K562 (cell line): ENCODE measurements at regions not wholly inside any gene's neighbourhood (a gene's known extent, or its start where the extent isn't known, plus 50 kb on each side); places are given as distances from the start of the nearest gene placed in this dataset.

Experiments used
- ATAC-seq: fragments of 200-7000 bp; cut with Tn5 transposase; 3 replicates; pipeline ENCODE4 v1.9.1; 2020; ENCODE audit warnings: moderate library complexity
- BruUV-seq: library from RNA; stranded (reverse); fragments of 400-500 nt; replicated peaks from 2 replicates; lab custom pipeline; 2021; lab: Mats Ljungman, UMichigan
- CTCF ChIA-PET: fragments of 300-600 bp; formaldehyde crosslinking; extraction: SDS; loops from one replicate; lab custom pipeline; 2021; ENCODE audit warnings: low intra/inter-chr PET ratio; lab: Yijun Ruan, JAX
- POLR2A ChIA-PET: fragments of 300-600, 350-650 bp; sonication (Branson Sonifier 250); formaldehyde crosslinking; extraction: SDS; loops from one replicate; lab custom pipeline; 2021; ENCODE audit warnings: antibody characterized with exemption, inconsistent platforms; lab: Yijun Ruan, JAX
- DNase-seq, 4 experiments: peaks; one replicate each; pipeline versions ENCODE4 v3.0.0 to v3.0.0-alpha.2; 2011 to 2018; ENCODE audit warnings: low spot score in 3 of 4, mixed read lengths in 3 of 4; ENCODE audit errors: extremely low read depth in 1 of 4
- FAIRE-seq: peaks from 2 replicates; lab custom pipeline; 2011; peaks lifted over from hg19 to GRCh38; lab: Jason Lieb, UNC
- H2AFZ ChIP-seq: 2 replicates; pipeline ENCODE4 v1.6.0; 2011; ENCODE audit warnings: low read depth, low read length, control low read depth, inconsistent platforms
- H3K27ac ChIP-seq: fragments of 200-600 bp; 3 replicates; pipeline ENCODE4 v1.8.0; 2011; ENCODE audit warnings: low read depth, mild to moderate bottlenecking, control low read depth, inconsistent platforms, low read length, moderate library complexity, mixed read lengths; ENCODE audit errors: extremely low read depth
- H3K27me3 ChIP-seq, 2 experiments: fragments of 300-600 bp in 1 of 2; 2 replicates in 1 of 2; 3 replicates in 1 of 2; pipeline versions ENCODE4 v1.6.0 to v1.8.0; 2011; ENCODE audit warnings: inconsistent platforms in 2 of 2, low read length in 2 of 2, mild to moderate bottlenecking in 1 of 2, mixed read lengths in 1 of 2, moderate library complexity in 1 of 2; ENCODE audit not compliant: control insufficient read depth in 2 of 2, insufficient read depth in 2 of 2
- H3K36me3 ChIP-seq: fragments of 300-600 bp; 3 replicates; pipeline ENCODE4 v1.8.0; 2011; ENCODE audit warnings: mild to moderate bottlenecking, low read length, inconsistent platforms; ENCODE audit not compliant: control insufficient read depth, insufficient read depth
- H3K4me1 ChIP-seq, 2 experiments: fragments of 200-600 bp in 1 of 2; replicated peaks in 1 of 2; 2 replicates in 1 of 2; 3 replicates in 1 of 2; pipeline versions ENCODE4 v1.5.1 to v1.8.0; 2011; ENCODE audit warnings: inconsistent platforms in 2 of 2, low read length in 2 of 2, mild to moderate bottlenecking in 1 of 2, mixed read lengths in 1 of 2, moderate library complexity in 1 of 2; ENCODE audit not compliant: control insufficient read depth in 2 of 2, insufficient read depth in 2 of 2
- H3K4me2 ChIP-seq: 2 replicates; pipeline ENCODE4 v1.6.1; 2011; ENCODE audit warnings: low read length, control low read depth, inconsistent platforms, mixed read lengths; ENCODE audit not compliant: insufficient read depth
- H3K4me3 ChIP-seq: fragments of 200-600 bp; sonication (generic), shearing (Covaris generic); 2 replicates; pipeline ENCODE4 v1.5.1; 2016; ENCODE audit warnings: control low read depth, inconsistent platforms
- H3K79me2 ChIP-seq: fragments of 200-600 bp; 3 replicates; pipeline ENCODE4 v1.8.0; 2011; ENCODE audit warnings: low read length, inconsistent platforms; ENCODE audit not compliant: control insufficient read depth, insufficient read depth
- H3K9ac ChIP-seq, 2 experiments: 2 replicates each; pipeline versions ENCODE4 v1.6.0 to v1.6.1; 2011; ENCODE audit warnings: low read depth in 2 of 2, low read length in 2 of 2, control low read depth in 1 of 2, inconsistent platforms in 1 of 2, mild to moderate bottlenecking in 1 of 2, mixed read lengths in 1 of 2; ENCODE audit not compliant: insufficient read depth in 1 of 2
- H3K9me1 ChIP-seq: one replicate; pipeline ENCODE4 v1.6.0; 2011; ENCODE audit warnings: inconsistent platforms, mild to moderate bottlenecking, low read length, moderate library complexity; ENCODE audit not compliant: control insufficient read depth, insufficient read depth
- H3K9me3 ChIP-seq: replicated peaks from 2 replicates; pipeline ENCODE4 v1.5.1; 2011; ENCODE audit warnings: low read depth, low read length, inconsistent platforms; ENCODE audit not compliant: control insufficient read depth, insufficient read depth
- H4K20me1 ChIP-seq: replicated peaks from 2 replicates; pipeline ENCODE4 v1.6.1; 2011; ENCODE audit warnings: low read length, inconsistent platforms, mixed read lengths; ENCODE audit not compliant: control insufficient read depth, insufficient read depth
- CEBPG ChIP-seq, 3 experiments: fragments of 200-800 bp in 1 of 3; sonication (Bioruptor generic) in 1 of 3; sonication (generic) in 1 of 3; formaldehyde crosslinking in 1 of 3; IDR thresholded peaks in 2 of 3; conservative IDR thresholded peaks in 1 of 3; 2 replicates each; pipeline versions ENCODE4 v1.6.1 to v1.8.0; 2016 to 2022; ENCODE audit warnings: missing compliant biosample characterization in 2 of 3, missing genetic modification characterization in 2 of 3, mild to moderate bottlenecking in 1 of 3, missing genetic modification reagents in 1 of 3
- DIDO1 ChIP-seq: fragments of 450-650 bp; IDR thresholded peaks from 2 replicates; pipeline ENCODE4 v1.6.1; 2016; ENCODE audit warnings: low read depth, missing biosample characterization, missing genetic modification characterization
- DMBX1 ChIP-seq: fragments of 250-450 bp; sonication (Bioruptor Pico); IDR thresholded peaks from 2 replicates; pipeline ENCODE4 v1.8.0; 2022; ENCODE audit warnings: inconsistent platforms, mild to moderate bottlenecking, moderate library complexity, borderline replicate concordance
- EGR1 ChIP-seq: fragments of 450-650 bp; conservative IDR thresholded peaks from 2 replicates; pipeline ENCODE4 v1.6.1; 2017; ENCODE audit warnings: mild to moderate bottlenecking
- FOXA1 ChIP-seq: fragments of 450-650 bp; IDR thresholded peaks from 2 replicates; pipeline ENCODE4 v1.6.1; 2016; ENCODE audit warnings: mild to moderate bottlenecking, borderline replicate concordance
- FOXJ3 ChIP-seq: sonication (generic); formaldehyde crosslinking; IDR thresholded peaks from 2 replicates; pipeline ENCODE4 v1.4.0; 2020; ENCODE audit warnings: mild to moderate bottlenecking, missing genetic modification reagents
- PHF8 ChIP-seq: fragments of 200-600 bp; sonication (generic); IDR thresholded peaks from 2 replicates; pipeline ENCODE4 v1.6.1; 2012; ENCODE audit warnings: mixed run types, mild to moderate bottlenecking, inconsistent platforms, low read length, moderate library complexity, borderline replicate concordance
- RBM39 ChIP-seq: fragments of 200-400 bp; formaldehyde crosslinking; optimal IDR thresholded peaks from 2 replicates; pipeline ENCODE3; 2018; ENCODE audit warnings: low read depth, low read length
- SAFB2 ChIP-seq: fragments of 200-400 bp; formaldehyde crosslinking; IDR thresholded peaks from 2 replicates; pipeline ENCODE4 v1.6.1; 2018; ENCODE audit warnings: borderline replicate concordance, low read length, low read depth, moderate library complexity; ENCODE audit not compliant: severe bottlenecking
- SMARCA5 ChIP-seq: fragments of 450-650 bp; IDR thresholded peaks from 2 replicates; pipeline ENCODE4 v1.6.1; 2016
- TAF9B ChIP-seq: fragments of 450-650 bp; IDR thresholded peaks from 2 replicates; pipeline ENCODE4 v1.6.1; 2018; ENCODE audit warnings: mild to moderate bottlenecking; ENCODE audit not compliant: partially characterized antibody
- TFAM ChIP-seq: fragments of 250-450 bp; sonication (Bioruptor Pico); conservative IDR thresholded peaks from 2 replicates; pipeline ENCODE4 v1.5.0; 2021; ENCODE audit warnings: mild to moderate bottlenecking, moderate library complexity
- ZFP30 ChIP-seq: fragments of 250-450 bp; sonication (Bioruptor Pico); IDR thresholded peaks from 2 replicates; pipeline ENCODE4 v1.8.0; 2022; ENCODE audit warnings: moderate library complexity, mild to moderate bottlenecking, inconsistent platforms, borderline replicate concordance
- ZFP36 ChIP-seq: fragments of 150-350 bp; IDR thresholded peaks from 2 replicates; pipeline ENCODE4 v1.6.1; 2018; ENCODE audit warnings: low read length, low read depth; ENCODE audit not compliant: partially characterized antibody
- ZKSCAN1 ChIP-seq: fragments of 150-350 bp; IDR thresholded peaks from 2 replicates; pipeline ENCODE4 v1.6.1; 2016; ENCODE audit warnings: low read depth, low read length
- ZNF217 ChIP-seq: sonication (generic); formaldehyde crosslinking; IDR thresholded peaks from 2 replicates; pipeline ENCODE4 v1.8.0; 2022; ENCODE audit warnings: mild to moderate bottlenecking, missing genetic modification reagents
- ZNF589 ChIP-seq: fragments of 200-800 bp; sonication (Bioruptor generic); IDR thresholded peaks from 2 replicates; pipeline ENCODE4 v1.6.1; 2016; ENCODE audit warnings: low read depth, missing genetic modification characterization, missing compliant biosample characterization
- WGBS: fragments of 100-300 bp; shearing (Covaris generic); methylation state at CpG from one replicate; pipeline ENCODE4 v1.1.6; 2016; ENCODE audit warnings: low coverage, mixed read lengths; ENCODE audit not compliant: insufficient coverage; ENCODE audit errors: missing lambda C conversion rate; 5-methylcytosine and 5-hydroxymethylcytosine counted together
- in situ Hi-C: fragments of 300-500 bp; cut with MboI; formaldehyde crosslinking; loops from 4 replicates; pipeline ENCODE4 v1.15.0; 2018; ENCODE audit warnings: inconsistent platforms, mixed read lengths
- intact Hi-C: fragments of 100-400 bp; cut with micrococcal nuclease; formaldehyde crosslinking; loops from 2 replicates; pipeline ENCODE4 v1.14.2; 2022
- TF ChIP-seq, protein P1 (sequence below), 2 experiments: fragments of 150-350 bp in 1 of 2; IDR thresholded peaks; 2 replicates each; pipeline ENCODE4 v1.6.1; 2012 to 2016; ENCODE audit warnings: low read depth in 2 of 2, low read length in 2 of 2, mild to moderate bottlenecking in 1 of 2, moderate library complexity in 1 of 2
- TF ChIP-seq, protein P2 (sequence below): sonication (generic); formaldehyde crosslinking; IDR thresholded peaks from 2 replicates; pipeline ENCODE4 v1.8.0; 2022; ENCODE audit warnings: missing genetic modification reagents, mild to moderate bottlenecking, moderate library complexity, borderline replicate concordance

DNA sequence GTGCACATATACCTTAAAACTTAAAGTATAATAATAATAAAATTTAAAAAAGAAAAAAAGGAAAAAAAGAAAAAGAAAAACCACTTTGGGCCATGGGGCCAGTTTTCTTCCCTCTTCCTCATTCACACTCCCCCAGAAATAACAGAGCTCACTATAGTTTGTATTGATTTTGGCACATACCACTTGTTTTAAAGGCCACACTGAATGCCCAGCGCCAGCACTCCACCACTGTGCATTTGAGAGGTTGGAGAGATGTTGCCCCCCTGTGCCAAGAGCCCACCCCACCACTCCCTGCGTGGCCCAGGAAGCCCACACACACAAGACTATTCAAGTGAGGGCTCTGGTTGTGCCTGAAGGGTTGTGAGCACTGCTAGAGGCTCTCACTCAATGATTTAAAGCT, 1536.3 kb downstream of the TSPY10 start (continued):
- no peak for TF ChIP-seq ZFP30 (CRISPR knock-in tag)
- TF ChIP-seq RBM39 = no peak

DNA sequence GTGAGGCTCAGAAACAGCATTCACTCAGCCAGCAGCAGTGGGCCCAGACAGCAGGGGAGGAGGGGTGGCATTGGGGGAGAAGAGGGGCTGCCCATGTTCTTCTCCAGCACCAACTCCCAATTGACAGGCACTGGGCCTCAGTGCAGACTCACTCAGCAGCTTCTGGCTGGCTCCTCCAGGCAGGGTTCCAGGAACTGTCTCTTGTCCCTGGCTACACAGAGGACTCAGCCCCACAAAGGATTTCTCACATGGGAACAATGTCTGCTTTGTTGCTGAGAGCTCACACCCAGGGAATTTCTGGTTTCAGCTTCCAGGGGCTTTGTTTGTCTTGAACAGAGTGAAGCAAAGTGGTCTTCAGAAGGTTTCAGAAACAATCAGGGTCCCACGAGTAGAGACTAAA, 1536.7 kb downstream of the TSPY10 start:
- no peak overlapping the region for H2AFZ ChIP-seq
- no TSS peak for BruUV-seq
- DNase-seq (no peak), FAIRE-seq (no peak), ATAC-seq (no peak)
- no peak overlapping the region for H3K4me3 ChIP-seq
- intact Hi-C loops = no loop called here
- CTCF ChIA-PET = no interaction called here
- no peak overlapping the region for H3K27ac ChIP-seq
- no peaks in the 10 kb centered on the region for H3K9me1 ChIP-seq
- H3K79me2 ChIP-seq = no peaks in the 10 kb centered on the region
- in situ Hi-C loops = no loop called here
- no peaks in the 10 kb centered on the region for H3K9me3 ChIP-seq
- POLR2A ChIA-PET = no interaction called here
- no peak overlapping the region for H3K9ac ChIP-seq
- H4K20me1 ChIP-seq = no peaks in the 10 kb centered on the region
- H3K36me3 ChIP-seq = no peaks in the 10 kb centered on the region
- H3K4me1 ChIP-seq = no peaks in the 10 kb centered on the region
- no peak overlapping the region for H3K4me2 ChIP-seq
- no CpG with 5 or more reads among the region's 1 CpG for WGBS
- no peaks in the 10 kb centered on the region for H3K27me3 ChIP-seq
- no peak for TF ChIP-seq SAFB2
- no peak for TF ChIP-seq DMBX1 (CRISPR knock-in tag)
- no peak for TF ChIP-seq ZKSCAN1
- no peak for TF ChIP-seq SMARCA5
- TF ChIP-seq ZFP36 = no peak
- no peak for TF ChIP-seq EGR1
- no peak for TF ChIP-seq TAF9B
- no peak for TF ChIP-seq ZNF217 (CRISPR knock-in tag)
- no peak for TF ChIP-seq CEBPG (CRISPR knock-in tag; IDR thresholded peaks at IDR 0.05)
- TF ChIP-seq CEBPG (tag; conservative IDR thresholded peaks at IDR 0.05 in 1 of 2, IDR thresholded peaks at IDR 0.05 in 1 of 2) = no peak
- TF ChIP-seq FOXJ3 (CRISPR knock-in tag) = no peak
- TF ChIP-seq TFAM (CRISPR knock-in tag) = no peak
- TF ChIP-seq, protein P1, sequence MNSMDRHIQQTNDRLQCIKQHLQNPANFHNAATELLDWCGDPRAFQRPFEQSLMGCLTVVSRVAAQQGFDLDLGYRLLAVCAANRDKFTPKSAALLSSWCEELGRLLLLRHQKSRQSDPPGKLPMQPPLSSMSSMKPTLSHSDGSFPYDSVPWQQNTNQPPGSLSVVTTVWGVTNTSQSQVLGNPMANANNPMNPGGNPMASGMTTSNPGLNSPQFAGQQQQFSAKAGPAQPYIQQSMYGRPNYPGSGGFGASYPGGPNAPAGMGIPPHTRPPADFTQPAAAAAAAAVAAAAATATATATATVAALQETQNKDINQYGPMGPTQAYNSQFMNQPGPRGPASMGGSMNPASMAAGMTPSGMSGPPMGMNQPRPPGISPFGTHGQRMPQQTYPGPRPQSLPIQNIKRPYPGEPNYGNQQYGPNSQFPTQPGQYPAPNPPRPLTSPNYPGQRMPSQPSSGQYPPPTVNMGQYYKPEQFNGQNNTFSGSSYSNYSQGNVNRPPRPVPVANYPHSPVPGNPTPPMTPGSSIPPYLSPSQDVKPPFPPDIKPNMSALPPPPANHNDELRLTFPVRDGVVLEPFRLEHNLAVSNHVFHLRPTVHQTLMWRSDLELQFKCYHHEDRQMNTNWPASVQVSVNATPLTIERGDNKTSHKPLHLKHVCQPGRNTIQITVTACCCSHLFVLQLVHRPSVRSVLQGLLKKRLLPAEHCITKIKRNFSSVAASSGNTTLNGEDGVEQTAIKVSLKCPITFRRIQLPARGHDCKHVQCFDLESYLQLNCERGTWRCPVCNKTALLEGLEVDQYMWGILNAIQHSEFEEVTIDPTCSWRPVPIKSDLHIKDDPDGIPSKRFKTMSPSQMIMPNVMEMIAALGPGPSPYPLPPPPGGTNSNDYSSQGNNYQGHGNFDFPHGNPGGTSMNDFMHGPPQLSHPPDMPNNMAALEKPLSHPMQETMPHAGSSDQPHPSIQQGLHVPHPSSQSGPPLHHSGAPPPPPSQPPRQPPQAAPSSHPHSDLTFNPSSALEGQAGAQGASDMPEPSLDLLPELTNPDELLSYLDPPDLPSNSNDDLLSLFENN (IDR thresholded peaks at IDR 0.05; ENCODE audit: low read depth in 2 of 2, low read length in 2 of 2) = no peak
- no peak for TF ChIP-seq FOXA1
- no peak for TF ChIP-seq PHF8
- no peak for TF ChIP-seq DIDO1 (tag)
- TF ChIP-seq, protein P2, sequence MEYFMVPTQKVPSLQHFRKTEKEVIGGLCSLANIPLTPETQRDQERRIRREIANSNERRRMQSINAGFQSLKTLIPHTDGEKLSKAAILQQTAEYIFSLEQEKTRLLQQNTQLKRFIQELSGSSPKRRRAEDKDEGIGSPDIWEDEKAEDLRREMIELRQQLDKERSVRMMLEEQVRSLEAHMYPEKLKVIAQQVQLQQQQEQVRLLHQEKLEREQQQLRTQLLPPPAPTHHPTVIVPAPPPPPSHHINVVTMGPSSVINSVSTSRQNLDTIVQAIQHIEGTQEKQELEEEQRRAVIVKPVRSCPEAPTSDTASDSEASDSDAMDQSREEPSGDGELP (CRISPR knock-in tag) = no peak
- TF ChIP-seq ZNF589 (CRISPR knock-in tag) = no peak
